ENCODE measurements at regions not wholly inside any gene's neighbourhood (a gene's known extent, or its start where the extent isn't known, plus 50 kb on each side); places are given as distances from the start of the nearest gene placed in this dataset.
"Not testable (repeated sequence)": the region's sequence is repeated elsewhere in the genome, so short reads cannot be mapped to it uniquely, and the experiment has no call there.

DNA sequence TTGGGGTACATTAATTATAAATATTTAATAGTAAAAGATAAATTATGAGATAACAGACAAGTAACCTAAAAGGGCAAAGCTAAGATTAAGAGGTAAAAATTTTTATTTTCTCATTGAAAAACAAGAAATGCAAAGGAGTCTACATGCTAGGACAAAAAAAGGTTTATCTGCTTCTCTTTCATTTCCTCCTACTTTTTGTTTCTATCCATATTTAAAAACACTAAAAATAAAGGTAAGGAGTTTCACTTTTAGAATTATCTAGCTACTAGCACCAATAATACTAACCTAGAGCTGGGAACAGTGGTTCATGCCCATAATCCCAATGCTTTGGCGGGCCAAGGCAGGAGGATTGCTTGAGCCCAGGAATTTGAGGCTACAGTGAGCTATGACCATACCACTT, 1551.7 kb upstream of the SLC39A10 start:
- no peak for DNase-seq (ENCODE audit: low spot score)

DNA sequence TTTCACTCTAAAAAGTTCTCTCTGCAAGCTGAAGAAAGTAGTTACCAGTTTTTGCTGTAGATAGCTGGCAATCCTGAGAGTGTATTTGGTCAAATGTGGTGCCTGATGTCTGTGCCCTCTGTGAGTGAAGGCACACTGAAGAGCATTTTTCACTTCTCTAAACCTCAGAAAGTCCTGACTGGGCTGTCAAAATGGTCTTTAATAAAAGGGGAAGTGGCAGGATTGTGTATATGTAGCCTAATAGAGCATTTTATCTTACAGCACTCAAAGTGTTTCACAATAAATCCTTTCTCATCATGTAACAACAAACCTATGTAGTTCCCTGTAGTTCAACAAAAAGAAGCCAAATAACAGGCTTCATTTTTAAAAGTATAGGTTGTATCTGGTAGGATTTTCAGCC, 1552.3 kb upstream of the SLC39A10 start:
- DNase-seq (ENCODE audit: low spot score) = no peak

DNA sequence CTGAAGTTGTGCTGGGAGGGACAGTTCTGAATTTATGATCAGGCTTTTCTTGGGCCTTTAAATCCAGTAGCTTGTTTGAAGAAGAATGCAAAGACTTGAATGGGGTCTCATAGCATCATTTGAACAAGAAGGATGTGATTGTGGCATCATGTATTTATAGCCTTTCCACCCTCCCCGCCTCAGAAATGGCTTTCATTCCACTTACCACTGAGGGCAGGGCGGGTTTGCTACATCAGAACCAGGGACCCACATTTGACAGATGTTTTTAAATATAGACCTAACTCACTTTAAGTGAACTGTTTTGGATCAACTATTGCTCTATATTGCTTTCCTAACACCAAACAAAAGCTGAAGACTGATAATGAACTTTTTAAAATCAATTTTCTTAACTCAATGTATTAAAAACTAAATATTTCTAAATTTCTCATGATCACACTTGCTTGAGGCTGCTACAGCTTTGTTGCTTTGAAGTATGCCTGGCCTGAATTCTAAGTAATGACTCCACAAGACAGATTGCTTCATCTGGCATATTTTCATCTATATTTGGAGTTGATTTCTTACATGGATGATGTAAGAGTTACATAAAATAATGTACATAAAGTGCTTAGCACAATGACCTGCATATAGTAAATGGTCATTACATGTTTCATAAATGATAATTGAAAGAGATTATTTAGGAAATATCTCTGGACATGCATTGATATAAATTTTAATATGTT, 1552.9 kb upstream of the SLC39A10 start:
- DNase-seq (ENCODE audit: low spot score) = no peak

DNA sequence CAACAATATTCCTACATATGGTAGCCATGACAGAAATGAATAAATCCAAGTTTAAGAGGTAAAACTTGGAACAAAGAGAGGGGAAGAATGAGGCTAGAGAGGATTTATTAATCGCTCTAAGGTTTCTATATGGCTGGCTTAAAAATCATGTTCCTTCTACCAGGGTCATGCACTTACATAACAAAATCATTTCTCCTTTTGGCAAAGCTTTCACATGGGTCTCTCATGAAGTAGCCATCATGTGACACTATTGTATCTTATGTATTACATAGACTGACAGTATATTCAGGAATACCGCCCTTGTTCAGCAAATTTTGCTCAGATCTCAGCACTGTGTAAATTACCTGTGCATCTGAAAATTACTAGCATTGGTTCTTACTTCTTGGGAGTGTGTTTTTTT, 1554.5 kb upstream of the SLC39A10 start:
- DNase-seq (ENCODE audit: low spot score) = no peak

DNA sequence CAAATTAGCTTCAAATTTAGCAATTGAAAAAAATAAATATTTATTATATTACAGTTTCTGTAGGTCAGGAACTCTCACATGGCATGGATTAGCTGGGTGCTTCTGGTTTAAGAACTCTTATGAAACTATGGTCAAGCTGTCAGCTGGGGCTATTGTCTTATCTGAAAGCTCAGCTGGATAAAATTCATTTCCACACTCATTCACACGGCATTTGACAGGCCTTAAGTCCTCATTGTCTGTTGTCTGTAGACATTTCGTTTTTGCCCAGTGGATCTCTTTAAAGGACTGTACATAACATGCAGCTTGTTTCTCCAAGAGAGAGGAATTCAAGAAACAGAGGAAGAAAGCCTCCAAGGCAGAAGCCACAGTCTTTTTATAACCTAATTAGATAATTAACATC, 1556.8 kb upstream of the SLC39A10 start:
- DNase-seq (ENCODE audit: low spot score) = no peak

DNA sequence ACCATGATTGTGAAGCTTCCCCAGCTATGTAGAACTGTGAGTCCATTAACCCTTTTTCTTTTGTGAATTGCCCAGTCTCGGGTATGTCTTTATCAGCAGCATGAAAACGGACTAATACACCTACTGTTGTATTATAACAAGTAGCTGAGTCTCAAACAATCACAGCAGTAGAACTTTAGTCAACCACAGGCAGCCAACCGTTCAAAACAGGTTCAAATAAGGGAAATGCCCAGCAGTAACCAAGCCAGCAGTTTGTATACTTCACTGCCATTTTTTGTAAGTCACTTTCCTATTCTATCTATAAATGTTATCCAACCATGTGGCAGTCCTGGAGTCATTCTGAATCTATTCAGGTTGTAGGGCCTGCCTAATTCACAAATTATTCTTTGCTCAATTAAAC, 1560.6 kb upstream of the SLC39A10 start:
- no peak for DNase-seq (ENCODE audit: low spot score)

DNA sequence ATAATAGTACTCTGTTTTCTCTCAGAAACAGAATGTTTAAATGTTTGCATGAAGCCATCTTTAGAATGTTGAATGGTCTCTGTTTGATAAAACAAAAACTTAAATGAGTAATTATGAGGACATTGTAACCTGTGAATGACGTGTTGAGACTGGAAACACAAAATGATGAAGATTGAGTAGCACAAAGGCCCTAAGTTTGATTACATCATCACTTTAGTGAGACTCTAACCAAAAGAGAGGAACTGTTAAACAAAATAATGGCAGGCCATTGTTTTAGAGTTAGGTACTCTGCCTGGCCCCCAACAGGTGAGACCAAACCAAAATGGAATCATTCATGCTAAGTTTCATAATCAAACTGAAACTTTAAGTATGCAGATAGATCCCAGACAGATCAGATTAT, 1561.7 kb upstream of the SLC39A10 start:
- no peak for DNase-seq (ENCODE audit: low spot score)

DNA sequence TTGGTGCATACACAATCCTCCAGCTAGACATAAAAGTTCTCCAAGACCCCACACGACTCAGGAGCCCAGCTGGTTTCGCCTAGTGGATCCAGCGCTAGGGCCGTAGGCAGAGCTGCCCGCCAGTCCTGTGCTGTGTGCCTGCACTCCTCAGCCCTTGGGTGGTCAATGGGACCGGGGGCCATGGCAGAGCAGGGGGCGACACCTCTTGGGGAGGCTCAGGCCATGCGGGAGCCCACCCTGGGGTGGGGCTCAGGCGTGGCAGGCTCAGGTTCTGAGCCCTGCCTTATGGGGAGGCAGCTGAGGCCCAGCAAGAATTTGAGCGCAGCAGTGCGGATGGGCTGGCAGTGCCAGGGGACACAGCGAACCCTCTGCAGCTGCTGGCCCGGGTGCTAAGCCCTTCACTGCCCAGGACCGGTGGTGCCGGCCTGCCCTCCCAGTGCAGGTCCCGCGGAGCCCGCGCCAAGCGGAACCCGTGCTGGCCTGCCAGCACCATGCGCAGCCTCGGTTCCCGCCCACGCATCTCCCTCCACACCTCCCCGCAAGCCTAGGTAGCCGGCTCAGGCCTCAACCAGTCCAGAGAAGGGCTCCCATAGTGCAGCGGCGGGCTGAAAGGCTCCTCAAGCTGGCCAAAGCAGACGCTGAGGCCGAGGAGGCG, 1566.6 kb upstream of the SLC39A10 start:
- no peak for DNase-seq (ENCODE audit: low spot score)

DNA sequence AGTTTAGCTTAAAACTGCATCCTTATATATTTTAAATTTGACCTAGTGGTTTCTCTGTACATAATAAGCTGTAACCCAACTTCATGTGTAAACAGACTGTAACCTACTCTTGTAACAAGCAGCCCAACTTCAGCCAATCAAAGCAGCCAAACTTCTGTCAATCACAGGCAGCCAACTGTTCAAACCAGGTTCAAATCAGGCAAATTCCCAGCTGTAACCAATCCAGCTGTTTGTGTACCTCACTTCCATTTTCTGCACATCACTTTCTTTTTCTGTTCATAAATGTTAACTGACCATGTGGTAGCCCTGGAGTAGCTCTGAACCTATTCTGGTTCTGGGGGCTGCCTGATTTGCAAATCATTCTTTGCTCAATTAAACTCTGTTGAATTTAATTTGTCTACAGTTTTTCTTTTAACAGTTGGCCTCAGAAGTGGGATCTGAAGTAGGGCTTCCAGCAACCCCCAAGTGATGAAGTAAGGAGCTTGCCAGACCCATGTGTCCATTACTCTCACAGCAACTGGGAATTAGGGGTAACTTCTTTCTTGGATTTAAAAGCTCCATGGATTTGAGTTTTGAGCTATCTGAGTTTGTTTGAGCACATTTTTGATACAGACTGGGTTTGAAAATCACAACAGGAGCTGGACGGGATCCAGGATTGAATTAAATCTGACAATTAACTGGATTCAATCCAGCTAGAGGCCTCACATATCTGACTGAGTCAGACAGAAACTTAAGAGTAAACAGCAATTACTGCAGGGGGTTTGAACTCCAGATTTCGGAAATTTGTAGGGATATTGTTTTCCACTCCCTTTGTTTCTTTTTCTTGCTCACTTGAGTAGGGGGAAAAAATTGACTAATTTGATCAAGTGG, 1569.7 kb upstream of the SLC39A10 start:
- DNase-seq (ENCODE audit: low spot score) = no peak

DNA sequence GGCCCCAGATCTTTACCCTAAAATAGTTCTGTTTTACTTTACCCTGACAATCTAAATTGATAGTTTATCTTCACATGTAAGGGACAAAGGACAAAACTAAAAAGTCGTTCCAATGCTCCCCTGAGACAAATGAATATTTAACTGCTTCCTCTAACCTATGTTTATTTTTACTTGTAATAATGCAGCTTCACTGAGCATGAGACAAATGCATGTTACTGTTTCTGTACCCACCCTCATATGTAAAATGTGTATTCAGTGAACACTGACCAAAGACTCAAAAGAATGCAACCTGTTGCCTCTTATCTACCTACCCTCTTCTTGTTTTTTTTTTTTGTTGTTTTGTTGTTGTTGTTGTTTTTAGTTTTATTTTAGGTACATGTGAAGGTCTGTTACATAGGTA, 1570.9 kb upstream of the SLC39A10 start:
- no peak for DNase-seq (ENCODE audit: low spot score)

DNA sequence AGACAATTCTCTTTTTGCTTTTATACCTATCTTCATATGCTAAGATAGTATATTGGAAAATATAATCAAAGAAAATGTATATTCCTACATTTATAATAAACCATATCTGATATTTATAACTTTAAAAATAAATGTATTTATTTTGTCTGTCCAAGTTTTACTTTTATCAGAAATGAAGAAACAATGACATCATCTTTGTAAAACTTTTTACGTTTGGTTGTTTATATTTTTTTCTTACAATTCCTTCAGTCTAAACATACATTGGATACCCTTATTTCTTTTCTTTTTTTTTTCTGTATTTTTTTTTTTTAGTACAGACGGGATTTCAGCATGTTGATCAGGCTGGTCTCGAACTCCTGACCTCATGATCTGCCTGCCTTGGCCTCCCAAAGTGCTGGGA, 1577.0 kb upstream of the SLC39A10 start:
- no peak for DNase-seq (ENCODE audit: low spot score)

DNA sequence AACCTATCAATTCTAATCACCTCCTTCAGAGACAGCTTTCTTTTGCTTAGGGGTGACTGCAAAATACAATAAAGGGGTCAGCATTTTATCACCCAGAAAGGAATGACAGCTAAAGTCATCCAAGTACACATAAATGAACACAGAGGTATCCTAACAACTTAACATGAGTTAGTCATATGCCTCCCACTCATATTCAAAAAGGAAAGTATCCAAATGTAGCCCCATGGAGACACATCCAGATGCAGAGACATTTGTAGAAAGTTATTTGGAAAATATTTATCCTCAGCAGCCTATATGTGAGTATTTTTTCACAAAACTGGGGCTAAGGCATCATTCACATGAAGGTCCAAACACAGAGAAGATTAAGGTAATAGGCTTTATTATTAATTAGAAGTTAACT, 1579.7 kb upstream of the SLC39A10 start:
- DNase-seq (ENCODE audit: low spot score) = no peak

DNA sequence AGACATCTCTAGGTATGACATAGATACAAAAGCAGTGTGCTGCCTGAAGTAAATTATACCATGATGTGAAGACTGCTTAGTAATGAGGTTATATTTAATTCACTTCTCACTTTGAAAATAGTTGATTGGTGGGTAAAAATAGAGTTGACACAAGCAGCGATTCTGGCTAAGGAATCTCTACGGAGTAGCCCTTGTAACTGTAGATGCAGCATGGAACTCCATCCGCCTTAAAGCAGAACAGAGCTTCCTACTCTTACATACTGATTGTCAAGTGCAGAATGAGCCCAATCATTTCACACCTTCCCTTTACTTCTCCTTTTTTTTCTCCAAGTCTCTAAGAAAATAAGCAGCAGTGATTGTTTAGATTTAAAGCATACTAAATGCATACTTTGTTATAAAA, 1594.6 kb upstream of the SLC39A10 start:
- DNase-seq (ENCODE audit: low spot score) = no peak

DNA sequence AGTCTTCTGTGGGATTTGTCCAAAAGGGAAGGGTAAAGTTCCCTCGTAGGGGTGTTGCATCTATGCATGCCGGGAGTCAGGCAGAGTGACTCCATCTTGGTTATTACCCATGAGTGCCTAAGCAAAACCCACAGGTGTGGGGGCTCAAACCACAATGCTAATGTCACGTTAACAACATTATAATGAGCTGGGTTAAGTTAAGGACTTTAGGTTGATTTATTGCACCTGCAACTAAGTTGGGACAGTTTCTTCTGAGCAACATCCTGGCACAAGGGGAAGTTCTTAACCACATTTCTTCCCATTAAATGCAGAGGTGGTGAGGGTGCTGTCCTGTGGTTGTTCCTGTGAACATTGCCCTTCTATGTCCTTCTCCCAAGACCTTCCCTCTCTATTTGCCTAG, 1596.8 kb upstream of the SLC39A10 start:
- DNase-seq (ENCODE audit: low spot score) = no peak

DNA sequence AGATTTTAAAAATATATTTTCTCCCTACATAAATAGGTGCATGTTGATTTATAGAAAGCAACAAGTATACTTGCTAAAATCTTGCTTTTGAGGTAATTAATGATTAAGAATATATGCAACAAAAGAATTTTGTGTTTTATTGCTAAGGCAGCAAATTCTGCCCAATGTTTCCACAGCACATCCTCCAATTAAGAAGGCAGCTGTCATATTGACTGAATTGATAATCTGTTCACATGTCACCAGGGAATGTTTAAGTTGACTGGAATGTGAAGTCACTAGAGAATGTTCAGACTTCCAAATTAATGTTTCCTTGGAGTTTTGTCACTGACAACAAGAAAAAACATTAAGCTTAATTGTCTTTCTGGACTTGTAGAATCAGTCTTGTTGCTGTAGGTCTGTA, 1602.7 kb upstream of the SLC39A10 start:
- DNase-seq (ENCODE audit: low spot score) = no peak

DNA sequence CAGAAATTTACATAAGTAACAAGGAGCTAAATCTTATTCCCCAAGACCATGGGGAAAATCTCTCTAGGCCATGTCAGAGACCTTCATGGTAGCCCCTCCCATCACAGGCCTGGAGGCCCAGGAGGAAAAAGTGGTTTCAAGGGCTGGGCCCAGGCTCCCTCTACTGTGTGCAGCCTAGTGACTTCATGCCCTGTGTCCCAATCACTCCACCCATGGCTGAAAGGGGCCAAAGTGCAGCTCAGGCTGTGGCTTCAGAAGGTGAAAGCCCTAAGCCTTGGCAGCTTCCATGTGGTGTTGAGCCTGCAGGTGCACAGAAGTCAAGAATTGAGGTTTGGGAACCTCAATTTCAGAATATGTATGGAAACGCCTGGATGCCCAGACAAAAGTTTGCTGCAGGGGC, 1612.7 kb upstream of the SLC39A10 start:
- DNase-seq (ENCODE audit: low spot score) = no peak

DNA sequence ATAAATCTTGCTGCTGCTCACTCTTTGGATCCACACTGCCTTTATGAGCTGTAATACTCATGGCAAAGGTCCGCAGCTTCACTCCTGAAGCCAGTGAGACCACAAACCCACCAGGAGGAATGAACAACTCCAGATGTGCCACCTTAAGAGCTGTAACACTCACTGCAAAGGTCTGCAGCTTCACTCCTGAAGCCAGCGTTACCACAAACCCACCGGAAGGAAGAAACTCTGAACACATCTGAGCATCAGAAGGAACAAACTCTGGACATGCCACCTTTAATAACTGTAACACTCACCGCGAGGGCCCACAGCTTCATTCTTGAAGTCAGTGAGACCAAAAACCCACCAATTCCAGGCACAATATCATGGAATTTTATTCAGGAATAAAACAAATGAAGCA, 1635.9 kb upstream of the SLC39A10 start:
- DNase-seq (ENCODE audit: low spot score) = not testable (repeated sequence)

DNA sequence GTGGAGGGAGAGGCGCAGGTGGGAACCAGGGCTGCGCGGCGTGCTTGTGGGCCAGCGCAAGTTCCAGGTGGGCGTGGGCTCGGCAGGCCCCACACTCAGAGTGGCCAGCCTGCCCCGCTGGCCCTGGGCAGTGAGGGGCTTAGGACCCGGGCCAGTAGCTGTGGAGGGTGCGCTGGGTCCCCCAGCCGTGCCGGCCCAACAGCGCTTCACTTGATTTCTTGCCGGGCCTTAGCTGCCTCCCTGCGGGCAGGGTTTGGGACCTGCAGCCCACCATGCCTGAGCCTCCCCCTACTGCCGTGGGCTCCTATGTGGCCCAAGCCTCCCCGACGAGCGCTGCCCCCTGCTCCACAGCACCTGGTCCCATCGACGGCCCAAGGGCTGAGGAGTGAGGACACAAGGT, 1636.9 kb upstream of the SLC39A10 start:
- DNase-seq (ENCODE audit: low spot score) = no peak

DNA sequence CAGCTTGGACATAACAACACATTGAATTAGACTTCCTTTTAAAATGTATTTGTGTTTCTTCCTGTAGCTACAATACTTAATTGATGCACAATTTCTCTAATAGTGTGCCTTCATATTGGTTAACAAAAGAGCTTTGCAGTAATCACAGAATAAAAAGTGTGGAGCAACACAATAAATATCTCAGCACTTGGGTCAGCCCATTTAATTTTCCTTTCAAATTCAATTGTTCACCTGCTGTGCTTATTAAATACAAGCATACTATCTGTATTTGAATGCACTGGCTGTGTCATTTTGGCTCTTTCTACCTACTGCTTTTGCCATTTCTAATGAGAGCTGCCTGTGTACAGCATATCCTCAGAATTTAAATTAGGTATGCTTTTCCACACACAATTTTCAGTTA, 1641.3 kb upstream of the SLC39A10 start:
- no peak for DNase-seq (ENCODE audit: low spot score)

DNA sequence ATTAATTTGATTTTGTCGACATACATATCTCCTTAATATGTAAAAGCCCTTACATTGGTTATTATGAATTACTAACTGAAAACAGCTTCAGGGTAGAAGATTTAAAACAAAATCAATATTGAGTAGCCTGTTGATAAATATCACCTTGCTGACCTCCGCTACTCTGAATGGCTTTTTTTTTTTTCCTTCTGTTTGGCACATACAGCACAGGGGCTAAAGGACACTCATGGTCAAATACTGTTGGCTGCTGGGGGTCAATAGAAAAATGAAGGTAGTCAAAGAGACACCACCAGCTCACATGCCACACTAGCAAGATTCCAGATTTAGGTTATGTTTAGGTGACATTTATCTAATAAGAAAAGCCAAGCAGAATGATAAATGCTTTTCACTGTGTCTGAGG, 1642.4 kb upstream of the SLC39A10 start:
- DNase-seq (ENCODE audit: low spot score) = no peak

DNA sequence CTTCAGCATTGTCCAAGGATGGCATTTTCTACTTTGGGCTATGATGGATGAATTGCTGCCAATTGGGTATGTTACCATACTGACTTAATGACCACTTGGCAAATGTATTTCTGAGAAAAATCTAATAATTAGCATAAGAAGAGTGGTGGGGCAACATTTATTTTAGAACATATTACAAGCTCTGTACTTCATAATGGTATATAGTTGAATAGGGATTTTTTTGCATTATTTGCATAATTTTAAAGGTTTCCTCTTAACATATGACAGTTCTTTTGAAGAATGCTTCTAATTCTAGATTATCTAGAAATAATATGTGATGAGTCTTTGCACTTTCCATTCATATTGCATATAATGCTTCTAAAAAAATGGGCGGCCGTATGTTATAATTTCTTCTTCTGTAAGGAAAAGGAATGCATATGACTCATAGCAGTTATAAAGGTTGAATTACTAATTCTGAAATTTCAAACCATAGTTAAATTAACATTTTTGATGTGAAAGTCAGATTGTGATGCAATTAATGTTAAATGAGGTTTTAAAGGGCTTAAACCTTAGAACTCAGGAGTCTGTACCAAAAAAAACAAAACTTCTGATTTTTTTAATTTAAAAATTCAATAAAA, 1652.3 kb upstream of the SLC39A10 start:
- DNase-seq (ENCODE audit: low spot score) = no peak

DNA sequence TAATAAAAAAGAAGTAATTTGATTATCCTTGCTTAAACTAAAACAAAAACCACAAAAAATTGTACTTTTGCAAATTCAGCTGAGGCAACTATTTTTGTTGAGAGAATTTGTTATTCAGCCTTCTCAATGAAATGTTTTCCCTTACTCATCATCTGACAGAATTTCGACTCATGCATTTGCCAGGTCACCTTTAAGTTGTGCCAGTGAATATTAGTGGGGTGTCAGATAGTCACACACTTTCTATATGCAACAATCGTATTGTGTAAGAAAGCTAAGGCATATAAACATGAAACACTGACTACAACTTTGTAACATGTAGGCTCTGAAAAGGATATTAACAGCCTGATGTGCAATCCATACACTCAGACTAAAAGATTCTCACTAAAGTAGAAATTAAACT, 1653.1 kb upstream of the SLC39A10 start:
- DNase-seq (ENCODE audit: low spot score) = no peak
